Endodermal cell (in vitro differentiated cells): ENCODE measurements at regions not wholly inside any gene's neighbourhood (a gene's known extent, or its start where the extent isn't known, plus 50 kb on each side); places are given as distances from the start of the nearest gene placed in this dataset.
A peak's percentile ranks its signal among the peaks of the same experiment; 100 is the strongest.

Experiments used
- DNase-seq: peaks from one replicate; pipeline ENCODE4 v3.0.0-alpha.2; 2017
- H3K27ac ChIP-seq: 2 replicates; pipeline ENCODE4 v1.5.1; 2013; ENCODE audit warnings: mild to moderate bottlenecking, low read depth, low read length, moderate library complexity
- H3K27me3 ChIP-seq: 2 replicates; pipeline ENCODE4 v1.6.1; 2013; ENCODE audit warnings: mild to moderate bottlenecking, low read length, moderate library complexity; ENCODE audit not compliant: insufficient read depth, control insufficient read depth, poor library complexity, severe bottlenecking
- H3K36me3 ChIP-seq: 2 replicates; pipeline ENCODE4 v1.7.0; 2013; ENCODE audit warnings: mild to moderate bottlenecking, low read length, moderate library complexity; ENCODE audit not compliant: control insufficient read depth, insufficient read depth
- H3K4me1 ChIP-seq: one replicate; pipeline ENCODE4 v1.7.0; 2013; ENCODE audit warnings: low read length; ENCODE audit not compliant: control insufficient read depth, insufficient read depth
- H3K4me3 ChIP-seq: 2 replicates; pipeline ENCODE4 v1.5.1; 2013; ENCODE audit warnings: mild to moderate bottlenecking, low read length, moderate library complexity
- H3K9ac ChIP-seq: 2 replicates; pipeline ENCODE4 v1.6.1; 2013; ENCODE audit warnings: mild to moderate bottlenecking, low read length, moderate library complexity; ENCODE audit not compliant: poor library complexity, severe bottlenecking; ENCODE audit errors: extremely low read depth
- H3K9me3 ChIP-seq: 2 replicates; pipeline ENCODE4 v1.6.1; 2013; ENCODE audit warnings: mild to moderate bottlenecking, low read length, moderate library complexity; ENCODE audit not compliant: control insufficient read depth
- H3K27ac Mint-ChIP-seq: 2 replicates; pipeline ENCODE4 v1.8.0; 2020; ENCODE audit warnings: mixed read lengths
- H3K27me3 Mint-ChIP-seq: 2 replicates; pipeline ENCODE4 v1.8.0; 2021; ENCODE audit warnings: mild to moderate bottlenecking, mixed read lengths; ENCODE audit not compliant: insufficient read depth
- H3K36me3 Mint-ChIP-seq: 2 replicates; pipeline ENCODE4 v1.8.0; 2020; ENCODE audit warnings: low read depth, mixed read lengths
- H3K4me1 Mint-ChIP-seq: 2 replicates; pipeline ENCODE4 v1.8.0; 2020; ENCODE audit warnings: mixed read lengths
- H3K4me3 Mint-ChIP-seq: 2 replicates; pipeline ENCODE4 v1.8.0; 2020; ENCODE audit warnings: mild to moderate bottlenecking, moderate library complexity, mixed read lengths
- H3K9me3 Mint-ChIP-seq: 2 replicates; pipeline ENCODE4 v1.8.0; 2020; ENCODE audit warnings: mild to moderate bottlenecking, mixed read lengths
- WGBS, 2 experiments: methylation state at CpG; one replicate each; pipeline versions ENCODE4 v1.1.5 to v1.1.7; 2013; ENCODE audit warnings: missing lambda C conversion rate in 2 of 2, mixed read lengths in 1 of 2; ENCODE audit not compliant: insufficient coverage in 1 of 2, insufficient read length in 1 of 2; 5-methylcytosine and 5-hydroxymethylcytosine counted together
- TF ChIP-seq, protein P1 (sequence below): fragments of 200-600 bp; sonication (generic); conservative IDR thresholded peaks from 2 replicates; pipeline ENCODE4 v1.5.0; 2021; ENCODE audit warnings: antibody characterized with exemption, mild to moderate bottlenecking

DNA sequence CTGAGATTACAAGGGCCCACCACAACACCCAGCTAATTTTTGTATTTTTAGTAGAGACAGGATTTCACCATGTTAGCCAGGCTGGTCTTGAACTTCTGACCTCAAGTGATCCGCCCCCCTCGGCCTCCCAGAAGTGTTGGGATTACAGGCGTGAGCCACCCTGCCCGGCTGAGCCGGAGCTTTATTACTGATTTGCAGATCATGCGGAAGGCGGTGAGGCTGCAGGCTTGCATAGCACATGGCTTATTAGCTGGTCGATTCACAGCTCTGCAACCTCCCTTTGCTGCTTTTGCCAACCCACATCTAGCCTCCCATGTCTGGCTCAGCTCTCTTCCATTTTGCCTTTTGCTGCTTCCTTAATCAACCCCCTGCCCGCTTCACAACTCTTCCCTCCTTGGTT, 210.3 kb downstream of the VAPA start:
- Histone ChIP-seq H3K27ac (no peak overlapping the region), H3K9ac (no peak overlapping the region), H3K4me1 (peaks cover 3% of the 10 kb centered on the region), H3K27me3 (no peaks in the 10 kb centered on the region), H3K9me3 (peaks cover 8% of the 10 kb centered on the region), H3K36me3 (no peaks in the 10 kb centered on the region), H3K4me3 (no peak overlapping the region)
- WGBS, 2 experiments: 94 to 95% methylated on average over 9 of the region's 9 CpGs
- H3K36me3 Mint-ChIP-seq: no peaks in the 10 kb centered on the region
- TF ChIP-seq, protein P1, sequence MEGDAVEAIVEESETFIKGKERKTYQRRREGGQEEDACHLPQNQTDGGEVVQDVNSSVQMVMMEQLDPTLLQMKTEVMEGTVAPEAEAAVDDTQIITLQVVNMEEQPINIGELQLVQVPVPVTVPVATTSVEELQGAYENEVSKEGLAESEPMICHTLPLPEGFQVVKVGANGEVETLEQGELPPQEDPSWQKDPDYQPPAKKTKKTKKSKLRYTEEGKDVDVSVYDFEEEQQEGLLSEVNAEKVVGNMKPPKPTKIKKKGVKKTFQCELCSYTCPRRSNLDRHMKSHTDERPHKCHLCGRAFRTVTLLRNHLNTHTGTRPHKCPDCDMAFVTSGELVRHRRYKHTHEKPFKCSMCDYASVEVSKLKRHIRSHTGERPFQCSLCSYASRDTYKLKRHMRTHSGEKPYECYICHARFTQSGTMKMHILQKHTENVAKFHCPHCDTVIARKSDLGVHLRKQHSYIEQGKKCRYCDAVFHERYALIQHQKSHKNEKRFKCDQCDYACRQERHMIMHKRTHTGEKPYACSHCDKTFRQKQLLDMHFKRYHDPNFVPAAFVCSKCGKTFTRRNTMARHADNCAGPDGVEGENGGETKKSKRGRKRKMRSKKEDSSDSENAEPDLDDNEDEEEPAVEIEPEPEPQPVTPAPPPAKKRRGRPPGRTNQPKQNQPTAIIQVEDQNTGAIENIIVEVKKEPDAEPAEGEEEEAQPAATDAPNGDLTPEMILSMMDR: no peak
- no peak overlapping the region for H3K27ac Mint-ChIP-seq
- H3K9me3 Mint-ChIP-seq: peaks cover 3% of the 10 kb centered on the region
- H3K4me1 Mint-ChIP-seq: peaks cover 9% of the 10 kb centered on the region
- H3K4me3 Mint-ChIP-seq: no peak overlapping the region
- no peaks in the 10 kb centered on the region for H3K27me3 Mint-ChIP-seq
- no peak for DNase-seq

DNA sequence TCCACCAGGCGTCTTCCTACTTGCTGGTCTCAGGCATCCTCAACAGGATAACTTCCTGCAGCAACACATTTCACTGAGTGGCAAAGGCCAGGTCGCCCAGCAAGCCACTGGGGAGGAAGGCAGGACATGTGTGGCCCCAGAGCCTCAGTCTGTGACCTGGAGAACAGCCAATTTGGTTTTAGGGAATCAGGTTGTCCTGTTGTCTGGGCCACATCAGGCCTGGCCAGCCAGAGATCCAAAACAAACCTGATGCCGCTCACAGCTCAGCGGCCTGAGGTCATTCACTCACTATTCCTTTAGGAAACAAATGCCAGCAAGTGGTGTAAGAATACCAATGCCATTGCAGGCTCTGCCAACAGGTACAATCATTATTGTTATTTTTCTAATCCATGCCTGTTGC, 210.7 kb downstream of the VAPA start:
- Mint-ChIP-seq H3K4me3 (no peak overlapping the region), H3K9me3 (peaks cover 1% of the 10 kb centered on the region), H3K4me1 (peaks cover 9% of the 10 kb centered on the region), H3K36me3 (no peaks in the 10 kb centered on the region), H3K27ac (no peak overlapping the region), H3K27me3 (no peaks in the 10 kb centered on the region)
- WGBS, 2 experiments: 73 to 85% methylated on average over 4 of the region's 4 CpGs
- Histone ChIP-seq H3K9ac (no peak overlapping the region), H3K27me3 (no peaks in the 10 kb centered on the region), H3K9me3 (peaks cover 4% of the 10 kb centered on the region), H3K36me3 (no peaks in the 10 kb centered on the region), H3K4me3 (no peak overlapping the region), H3K27ac (peak overlapping the region; percentile 9), H3K4me1 (peaks cover 3% of the 10 kb centered on the region)
- TF ChIP-seq, protein P1: no peak
- no peak for DNase-seq

DNA sequence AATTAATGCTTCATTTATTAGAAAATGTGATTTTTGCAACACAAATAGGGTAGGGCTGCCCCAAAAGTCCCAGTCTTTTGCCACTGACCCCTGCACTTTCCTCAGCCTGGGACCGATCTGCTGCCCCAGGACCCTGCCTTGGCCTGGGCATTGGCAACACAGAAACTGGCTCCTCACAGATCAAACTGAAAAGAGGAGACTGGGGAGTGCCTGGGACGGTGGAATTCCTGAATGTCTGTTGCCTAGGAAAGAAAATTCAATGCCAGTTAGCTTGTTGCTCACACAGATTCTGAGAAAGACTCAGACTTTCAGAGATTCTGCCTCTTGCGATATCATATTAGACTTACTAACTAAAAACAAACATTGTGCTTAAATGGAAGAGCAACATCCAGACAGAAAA, 211.2 kb downstream of the VAPA start:
- H3K4me3 ChIP-seq: no peak overlapping the region
- Mint-ChIP-seq H3K4me3 (no peak overlapping the region), H3K9me3 (peaks cover 1% of the 10 kb centered on the region), H3K27me3 (peaks cover 2% of the 10 kb centered on the region), H3K36me3 (no peaks in the 10 kb centered on the region), H3K27ac (no peak overlapping the region), H3K4me1 (peaks cover 9% of the 10 kb centered on the region)
- no peaks in the 10 kb centered on the region for H3K9me3 ChIP-seq
- no peak for DNase-seq
- H3K36me3 ChIP-seq: no peaks in the 10 kb centered on the region
- no peaks in the 10 kb centered on the region for H3K27me3 ChIP-seq
- H3K4me1 ChIP-seq: peaks cover 3% of the 10 kb centered on the region
- TF ChIP-seq, protein P1: no peak
- no peak overlapping the region for H3K9ac ChIP-seq
- WGBS, 2 experiments: 63 to 90% methylated on average over 3 of the region's 3 CpGs
- peak overlapping the region; percentile 76 for H3K27ac ChIP-seq
